ENCODE measurements at regions not wholly inside any gene's neighbourhood (a gene's known extent, or its start where the extent isn't known, plus 50 kb on each side); places are given as distances from the start of the nearest gene placed in this dataset.

- H3K9me3 ChIP-seq (ENCODE audit: control insufficient read depth, low read length): peaks cover 18% of the 10 kb centered on the region
- no peak for DNase-seq (ENCODE audit: low read depth)
- H3K36me3 ChIP-seq (ENCODE audit: control insufficient read depth, insufficient read depth, low read length, severe bottlenecking): no peaks in the 10 kb centered on the region
- no peaks in the 10 kb centered on the region for H3K27me3 ChIP-seq (replicated peaks; ENCODE audit: control insufficient read depth, insufficient read depth, low read length)
- H3K4me1 ChIP-seq (ENCODE audit: control insufficient read depth, insufficient read depth, low read length): no peaks in the 10 kb centered on the region
- H3K4me3 ChIP-seq (ENCODE audit: low read length): no peak overlapping the region
- no peak overlapping the region for H3K9ac ChIP-seq (ENCODE audit: low read length)
Observed at GRCh38 chr1:96291468-96291867, 430.1 kb upstream of the PTBP2 start.

- no peak for DNase-seq (ENCODE audit: low read depth)
- peaks cover 11% of the 10 kb centered on the region for H3K9me3 ChIP-seq (ENCODE audit: control insufficient read depth, low read length)
- no peaks in the 10 kb centered on the region for H3K36me3 ChIP-seq (ENCODE audit: control insufficient read depth, insufficient read depth, low read length, severe bottlenecking)
- no peaks in the 10 kb centered on the region for H3K27me3 ChIP-seq (replicated peaks; ENCODE audit: control insufficient read depth, insufficient read depth, low read length)
- H3K4me3 ChIP-seq (ENCODE audit: low read length): no peak overlapping the region
- no peaks in the 10 kb centered on the region for H3K4me1 ChIP-seq (ENCODE audit: control insufficient read depth, insufficient read depth, low read length)
- H3K9ac ChIP-seq (ENCODE audit: low read length): no peak overlapping the region
Observed at GRCh38 chr1:96292141-96292540, 429.4 kb upstream of the PTBP2 start.

DNA sequence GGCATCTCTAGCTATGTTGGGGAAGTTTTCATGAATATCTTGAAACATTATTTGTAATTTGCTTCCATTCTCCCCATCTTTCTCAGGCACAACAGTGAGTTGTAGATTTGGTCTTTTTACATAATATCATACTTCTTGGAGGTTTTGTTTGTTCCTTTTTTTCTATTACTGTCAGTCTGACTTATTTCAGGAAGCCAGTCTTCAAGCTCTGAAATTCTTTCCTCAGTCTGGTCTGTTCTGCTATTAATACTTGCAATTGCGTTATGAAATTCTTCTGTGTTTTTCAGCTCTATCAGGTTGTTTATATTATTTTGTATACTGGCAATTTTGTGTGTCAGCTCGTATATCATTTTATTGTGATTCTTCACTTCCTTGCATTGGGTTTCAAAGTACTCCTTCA lies 424.6 kb upstream of the PTBP2 start:
- H3K9me3 ChIP-seq (ENCODE audit: control insufficient read depth, low read length): no peaks in the 10 kb centered on the region
- no peak for DNase-seq (ENCODE audit: low read depth)
- no peak overlapping the region for H3K9ac ChIP-seq (ENCODE audit: low read length)
- H3K4me3 ChIP-seq (ENCODE audit: low read length): no peak overlapping the region
- no peaks in the 10 kb centered on the region for H3K27me3 ChIP-seq (replicated peaks; ENCODE audit: control insufficient read depth, insufficient read depth, low read length)
- H3K36me3 ChIP-seq (ENCODE audit: control insufficient read depth, insufficient read depth, low read length, severe bottlenecking): no peaks in the 10 kb centered on the region
- H3K4me1 ChIP-seq (ENCODE audit: control insufficient read depth, insufficient read depth, low read length): no peaks in the 10 kb centered on the region

DNA sequence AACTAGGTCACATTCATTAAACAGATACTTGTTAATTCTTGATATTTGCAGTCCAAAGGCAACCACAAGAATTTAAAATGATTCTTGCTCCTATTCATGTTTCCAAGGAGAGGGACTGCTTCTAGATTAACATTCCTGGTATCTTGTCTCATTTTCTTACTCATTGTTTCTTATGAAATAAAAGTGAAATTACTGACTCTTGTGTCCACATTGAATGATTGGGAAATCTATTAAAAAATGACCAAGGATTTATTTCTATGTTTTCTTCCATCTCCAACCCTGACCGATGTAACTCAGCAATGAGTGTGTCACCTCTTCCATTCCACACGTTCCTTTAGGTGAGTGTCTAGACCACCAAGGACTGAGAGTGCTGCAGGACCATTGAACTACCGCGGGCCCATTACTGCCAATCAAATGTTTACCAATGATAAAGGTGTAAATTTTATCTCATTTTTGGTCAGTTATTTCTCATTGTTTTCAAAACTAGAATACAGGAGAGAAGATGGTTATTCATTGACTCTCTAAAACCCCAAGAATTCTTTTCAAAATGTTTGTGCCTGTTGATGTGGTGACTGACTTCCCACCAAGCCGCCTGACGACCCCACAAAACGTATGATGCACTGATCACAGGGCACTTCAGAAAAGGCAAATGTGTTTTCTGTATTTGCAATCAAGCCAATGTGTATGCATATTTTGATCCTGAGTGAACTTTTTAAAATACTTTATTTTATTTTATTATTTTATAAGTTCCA lies 414.6 kb upstream of the PTBP2 start:
- peak overlapping the region; percentile 76 for H3K9ac ChIP-seq (ENCODE audit: low read length)
- no peaks in the 10 kb centered on the region for H3K36me3 ChIP-seq (ENCODE audit: control insufficient read depth, insufficient read depth, low read length, severe bottlenecking)
- peaks cover 45% of the 10 kb centered on the region for H3K4me1 ChIP-seq (ENCODE audit: control insufficient read depth, insufficient read depth, low read length)
- no peaks in the 10 kb centered on the region for H3K27me3 ChIP-seq (replicated peaks; ENCODE audit: control insufficient read depth, insufficient read depth, low read length)
- peak; percentile 61 for DNase-seq (ENCODE audit: low read depth)
- H3K4me3 ChIP-seq (ENCODE audit: low read length): peak overlapping the region; percentile 6
- no peaks in the 10 kb centered on the region for H3K9me3 ChIP-seq (ENCODE audit: control insufficient read depth, low read length)

GRCh38 chr1:96308314-96308713 lies 413.3 kb upstream of the PTBP2 start:
- Histone ChIP-seq H3K9me3 (ENCODE audit: control insufficient read depth, low read length) (no peaks in the 10 kb centered on the region), H3K4me3 (ENCODE audit: low read length) (no peak overlapping the region), H3K9ac (ENCODE audit: low read length) (no peak overlapping the region), H3K27me3 (replicated peaks; ENCODE audit: control insufficient read depth, insufficient read depth, low read length) (no peaks in the 10 kb centered on the region), H3K36me3 (ENCODE audit: control insufficient read depth, insufficient read depth, low read length, severe bottlenecking) (no peaks in the 10 kb centered on the region), H3K4me1 (ENCODE audit: control insufficient read depth, insufficient read depth, low read length) (peaks cover 54% of the 10 kb centered on the region)
- no peak for DNase-seq (ENCODE audit: low read depth)

- H3K27me3 ChIP-seq (replicated peaks; ENCODE audit: control insufficient read depth, insufficient read depth, low read length): no peaks in the 10 kb centered on the region
- peak overlapping the region; percentile 71 for H3K9ac ChIP-seq (ENCODE audit: low read length)
- H3K4me1 ChIP-seq (ENCODE audit: control insufficient read depth, insufficient read depth, low read length): peaks cover 61% of the 10 kb centered on the region
- no peaks in the 10 kb centered on the region for H3K36me3 ChIP-seq (ENCODE audit: control insufficient read depth, insufficient read depth, low read length, severe bottlenecking)
- H3K9me3 ChIP-seq (ENCODE audit: control insufficient read depth, low read length): no peaks in the 10 kb centered on the region
- DNase-seq (ENCODE audit: low read depth): peak; percentile 80
- peak overlapping the region; percentile 39 for H3K4me3 ChIP-seq (ENCODE audit: low read length)
Observed at GRCh38 chr1:96309783-96310182, 411.8 kb upstream of the PTBP2 start.

DNA sequence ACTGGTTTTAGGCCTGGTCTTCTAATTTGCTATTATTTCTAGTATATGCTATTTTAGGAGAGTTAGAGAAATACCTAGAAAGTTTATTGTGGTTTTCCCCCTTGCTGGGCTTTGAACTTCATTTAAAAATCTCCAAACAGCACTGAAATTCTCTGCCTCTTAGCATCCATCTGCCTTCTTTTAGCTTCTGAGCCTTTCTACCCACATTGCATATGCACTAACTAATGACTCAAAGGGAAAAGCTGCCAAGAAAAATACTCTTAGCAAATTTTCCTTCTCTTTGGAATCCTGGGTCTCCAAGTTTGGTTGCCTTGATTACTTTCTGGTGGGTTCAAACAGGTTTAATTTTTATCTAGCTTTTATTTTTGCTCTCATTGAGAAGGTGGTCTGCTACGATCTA lies 408.4 kb upstream of the PTBP2 start:
- peak overlapping the region; percentile 63 for H3K9ac ChIP-seq (ENCODE audit: low read length)
- no peaks in the 10 kb centered on the region for H3K9me3 ChIP-seq (ENCODE audit: control insufficient read depth, low read length)
- H3K4me1 ChIP-seq (ENCODE audit: control insufficient read depth, insufficient read depth, low read length): peaks cover 47% of the 10 kb centered on the region

DNA sequence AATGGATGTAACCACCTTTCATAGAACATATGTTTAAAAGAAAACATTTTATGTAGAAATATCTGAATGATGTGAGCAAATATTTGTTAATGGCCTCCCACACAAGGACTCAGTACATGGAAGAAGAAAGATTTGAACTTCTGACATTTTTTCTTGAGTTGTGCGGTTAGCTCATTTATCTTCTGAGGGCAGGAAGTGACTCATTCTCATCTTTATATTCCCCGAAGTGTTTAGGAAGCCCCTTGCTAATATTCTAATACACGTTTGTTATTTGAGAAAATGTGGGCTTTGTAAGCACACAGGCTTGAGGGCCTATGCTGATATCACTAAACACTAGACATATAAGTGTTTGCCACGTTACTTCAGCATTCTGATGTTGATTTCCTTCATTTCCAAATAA lies 392.5 kb upstream of the PTBP2 start:
- H3K9ac ChIP-seq (ENCODE audit: low read length): no peak overlapping the region
- peaks cover 3% of the 10 kb centered on the region for H3K9me3 ChIP-seq (ENCODE audit: control insufficient read depth, low read length)
- no peak overlapping the region for H3K4me3 ChIP-seq (ENCODE audit: low read length)
- no peak for DNase-seq (ENCODE audit: low read depth)
- H3K36me3 ChIP-seq (ENCODE audit: control insufficient read depth, insufficient read depth, low read length, severe bottlenecking): no peaks in the 10 kb centered on the region
- H3K27me3 ChIP-seq (replicated peaks; ENCODE audit: control insufficient read depth, insufficient read depth, low read length): no peaks in the 10 kb centered on the region
- no peaks in the 10 kb centered on the region for H3K4me1 ChIP-seq (ENCODE audit: control insufficient read depth, insufficient read depth, low read length)

More for the DNA sequence above, 408.4 kb upstream of the PTBP2 start:
- no peak overlapping the region for H3K4me3 ChIP-seq (ENCODE audit: low read length)
- DNase-seq (ENCODE audit: low read depth): peak; percentile 78
- H3K36me3 ChIP-seq (ENCODE audit: control insufficient read depth, insufficient read depth, low read length, severe bottlenecking): no peaks in the 10 kb centered on the region
- H3K27me3 ChIP-seq (replicated peaks; ENCODE audit: control insufficient read depth, insufficient read depth, low read length): no peaks in the 10 kb centered on the region

DNA sequence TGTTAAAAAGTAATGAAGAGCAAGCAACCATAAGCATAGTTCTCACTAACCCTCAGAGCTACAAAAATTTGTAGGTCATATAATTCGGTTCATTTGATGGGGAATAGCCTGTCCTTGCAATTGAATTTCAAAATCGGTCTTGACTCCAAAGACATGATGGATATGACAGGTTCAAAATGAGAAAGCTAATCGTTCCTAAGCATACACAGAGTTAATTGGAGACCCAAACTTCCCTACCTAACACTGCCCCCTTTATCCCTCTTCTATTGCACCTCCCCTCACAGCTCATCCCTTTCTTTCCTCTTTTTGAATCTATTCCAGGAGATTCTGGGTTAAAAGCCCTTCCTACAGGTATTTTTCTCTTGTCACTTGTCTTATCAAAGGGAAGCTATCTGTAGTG lies 390.0 kb upstream of the PTBP2 start:
- H3K36me3 ChIP-seq (ENCODE audit: control insufficient read depth, insufficient read depth, low read length, severe bottlenecking): no peaks in the 10 kb centered on the region
- no peaks in the 10 kb centered on the region for H3K27me3 ChIP-seq (replicated peaks; ENCODE audit: control insufficient read depth, insufficient read depth, low read length)
- peaks cover 3% of the 10 kb centered on the region for H3K9me3 ChIP-seq (ENCODE audit: control insufficient read depth, low read length)
- H3K4me1 ChIP-seq (ENCODE audit: control insufficient read depth, insufficient read depth, low read length): no peaks in the 10 kb centered on the region
- DNase-seq (ENCODE audit: low read depth): no peak
- no peak overlapping the region for H3K4me3 ChIP-seq (ENCODE audit: low read length)
- no peak overlapping the region for H3K9ac ChIP-seq (ENCODE audit: low read length)

- no peak overlapping the region for H3K4me3 ChIP-seq (ENCODE audit: low read length)
- H3K9me3 ChIP-seq (ENCODE audit: control insufficient read depth, low read length): no peaks in the 10 kb centered on the region
- H3K36me3 ChIP-seq (ENCODE audit: control insufficient read depth, insufficient read depth, low read length, severe bottlenecking): no peaks in the 10 kb centered on the region
Observed at GRCh38 chr1:96333522-96334235, 387.9 kb upstream of the PTBP2 start.

DNA sequence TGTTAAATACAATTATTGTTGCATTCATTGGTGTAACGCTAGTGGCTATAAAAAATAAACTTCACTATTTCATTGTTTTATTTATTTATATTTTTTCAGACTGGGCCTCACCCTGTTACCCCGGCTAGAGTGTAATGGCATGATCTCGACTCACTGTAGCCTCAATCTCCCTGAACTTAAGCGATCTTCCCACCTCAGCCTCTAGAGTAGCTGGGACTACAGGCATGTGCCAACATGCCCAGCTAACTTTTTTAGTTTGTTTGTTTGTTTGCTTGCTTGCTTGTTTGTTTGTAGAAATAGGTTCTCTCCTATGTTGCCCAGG lies 387.4 kb upstream of the PTBP2 start:
- Histone ChIP-seq H3K9ac (ENCODE audit: low read length) (no peak overlapping the region), H3K9me3 (ENCODE audit: control insufficient read depth, low read length) (no peaks in the 10 kb centered on the region), H3K36me3 (ENCODE audit: control insufficient read depth, insufficient read depth, low read length, severe bottlenecking) (no peaks in the 10 kb centered on the region), H3K4me3 (ENCODE audit: low read length) (no peak overlapping the region), H3K27me3 (replicated peaks; ENCODE audit: control insufficient read depth, insufficient read depth, low read length) (no peaks in the 10 kb centered on the region), H3K4me1 (ENCODE audit: control insufficient read depth, insufficient read depth, low read length) (no peaks in the 10 kb centered on the region)
- DNase-seq (ENCODE audit: low read depth): no peak

More at GRCh38 chr1:96333522-96334235, 387.9 kb upstream of the PTBP2 start:
- no peak for DNase-seq (ENCODE audit: low read depth)
- H3K27me3 ChIP-seq (replicated peaks; ENCODE audit: control insufficient read depth, insufficient read depth, low read length): no peaks in the 10 kb centered on the region
- no peaks in the 10 kb centered on the region for H3K4me1 ChIP-seq (ENCODE audit: control insufficient read depth, insufficient read depth, low read length)
- H3K9ac ChIP-seq (ENCODE audit: low read length): no peak overlapping the region

Data from adipocyte (in vitro differentiated cells).